ENCODE measurements at regions not wholly inside any gene's neighbourhood (a gene's known extent, or its start where the extent isn't known, plus 50 kb on each side); places are given as distances from the start of the nearest gene placed in this dataset.
"Not testable (repeated sequence)": the region's sequence is repeated elsewhere in the genome, so short reads cannot be mapped to it uniquely, and the experiment has no call there.

DNA sequence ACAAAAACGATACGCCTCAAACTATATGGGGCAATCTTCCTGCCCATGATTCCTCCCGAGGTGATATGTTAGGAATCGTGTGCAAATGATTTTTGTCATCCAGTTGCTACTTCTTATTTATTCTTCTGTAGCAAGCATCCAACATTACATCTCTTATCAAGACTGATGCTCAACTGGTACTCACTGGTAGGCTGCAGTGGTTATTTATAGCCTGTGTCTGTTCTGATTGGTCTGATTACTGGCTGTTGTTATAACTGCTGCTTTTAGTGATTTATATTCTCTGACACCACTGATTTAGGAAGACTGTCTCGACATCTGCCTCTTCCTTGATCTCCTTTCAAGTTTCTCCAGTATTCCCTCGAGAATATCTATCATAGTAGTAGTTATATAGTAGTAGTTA, 165.8 kb downstream of the LARP7 start:
- H3K4me3 ChIP-seq (ENCODE audit: low read depth, low read length), result no peak overlapping the region
- H3K4me1 ChIP-seq (ENCODE audit: insufficient read depth), result no peaks in the 10 kb centered on the region
- H3K36me3 ChIP-seq (ENCODE audit: insufficient read depth), result no peaks in the 10 kb centered on the region
- no peak overlapping the region for H3K27ac ChIP-seq (ENCODE audit: low read depth)
- 71% methylated on average over 6 of the region's 6 CpGs for WGBS
- DNase-seq (ENCODE audit: extremely low spot score), result no peak

GRCh38 chr4:112807083-112807482, 170.1 kb downstream of the LARP7 start:
- no peak overlapping the region for H3K27ac ChIP-seq (ENCODE audit: low read depth)
- DNase-seq (ENCODE audit: extremely low spot score), result no peak

GRCh38 chr4:112808001-112808400, 171.1 kb downstream of the LARP7 start:
- Histone ChIP-seq H3K4me1 (ENCODE audit: insufficient read depth) (no peaks in the 10 kb centered on the region), H3K27ac (ENCODE audit: low read depth) (no peak overlapping the region), H3K36me3 (ENCODE audit: insufficient read depth) (no peaks in the 10 kb centered on the region), H3K4me3 (ENCODE audit: low read depth, low read length) (no peak overlapping the region)
- 63% methylated on average over 1 of the region's 1 CpG for WGBS
- no peak for DNase-seq (ENCODE audit: extremely low spot score)

More at GRCh38 chr4:112807083-112807482, 170.1 kb downstream of the LARP7 start:
- H3K36me3 ChIP-seq (ENCODE audit: insufficient read depth), result no peaks in the 10 kb centered on the region
- H3K4me1 ChIP-seq (ENCODE audit: insufficient read depth), result no peaks in the 10 kb centered on the region
- H3K4me3 ChIP-seq (ENCODE audit: low read depth, low read length), result no peak overlapping the region
- 76% methylated on average over 2 of the region's 2 CpGs for WGBS

GRCh38 chr4:112813790-112814189, 176.8 kb downstream of the LARP7 start:
- DNase-seq (ENCODE audit: extremely low spot score), result no peak
- WGBS, result 59% methylated on average over 2 of the region's 2 CpGs

GRCh38 chr4:112817933-112818593, 181.1 kb downstream of the LARP7 start:
- Histone ChIP-seq H3K4me3 (ENCODE audit: low read depth, low read length) (peak overlapping the region; percentile 14), H3K36me3 (ENCODE audit: insufficient read depth) (no peaks in the 10 kb centered on the region), H3K27ac (ENCODE audit: low read depth) (no peak overlapping the region), H3K4me1 (ENCODE audit: insufficient read depth) (no peaks in the 10 kb centered on the region)
- peak; percentile 47 for DNase-seq (ENCODE audit: extremely low spot score)
- 1% methylated on average over 14 of the region's 14 CpGs for WGBS

More at GRCh38 chr4:112813790-112814189, 176.8 kb downstream of the LARP7 start:
- H3K36me3 ChIP-seq (ENCODE audit: insufficient read depth), result no peaks in the 10 kb centered on the region
- H3K4me3 ChIP-seq (ENCODE audit: low read depth, low read length), result no peak overlapping the region
- H3K27ac ChIP-seq (ENCODE audit: low read depth), result no peak overlapping the region
- H3K4me1 ChIP-seq (ENCODE audit: insufficient read depth), result no peaks in the 10 kb centered on the region

DNA sequence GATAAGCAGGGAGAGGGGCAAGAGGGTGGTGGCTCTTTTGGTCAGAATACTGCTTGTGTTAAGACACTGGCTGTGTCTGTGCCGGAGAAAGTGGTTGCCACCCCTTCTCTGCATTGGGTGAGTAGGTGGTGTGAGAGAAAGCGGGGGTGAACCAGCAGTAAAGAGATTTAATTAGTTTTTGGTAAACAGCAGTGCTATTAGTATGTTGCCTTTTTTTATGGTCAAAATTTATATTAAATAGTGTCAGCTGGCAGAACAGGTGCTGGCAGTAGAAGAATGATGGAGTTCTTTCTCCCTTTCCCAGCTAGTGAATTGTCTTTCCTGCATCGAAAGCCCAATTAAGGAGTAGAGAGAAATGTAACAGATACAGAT, 181.6 kb downstream of the LARP7 start:
- DNase-seq (ENCODE audit: extremely low spot score), result no peak
- 43% methylated on average over 3 of the region's 3 CpGs for WGBS
- Histone ChIP-seq H3K27ac (ENCODE audit: low read depth) (no peak overlapping the region), H3K36me3 (ENCODE audit: insufficient read depth) (no peaks in the 10 kb centered on the region), H3K4me3 (ENCODE audit: low read depth, low read length) (no peak overlapping the region), H3K4me1 (ENCODE audit: insufficient read depth) (no peaks in the 10 kb centered on the region)

- H3K4me1 ChIP-seq (ENCODE audit: insufficient read depth), result no peaks in the 10 kb centered on the region
- no peaks in the 10 kb centered on the region for H3K36me3 ChIP-seq (ENCODE audit: insufficient read depth)
- no peak overlapping the region for H3K27ac ChIP-seq (ENCODE audit: low read depth)
- no peak overlapping the region for H3K4me3 ChIP-seq (ENCODE audit: low read depth, low read length)
- no peak for DNase-seq (ENCODE audit: extremely low spot score)
- 59% methylated on average over 5 of the region's 5 CpGs for WGBS
These were observed 182.8 kb downstream of the LARP7 start for GRCh38 chr4:112819729-112820128.

- Histone ChIP-seq H3K27ac (ENCODE audit: low read depth) (no peak overlapping the region), H3K36me3 (ENCODE audit: insufficient read depth) (no peaks in the 10 kb centered on the region)
- no peak for DNase-seq (ENCODE audit: extremely low spot score)
These were observed 186.2 kb downstream of the LARP7 start for GRCh38 chr4:112823156-112823555.

DNA sequence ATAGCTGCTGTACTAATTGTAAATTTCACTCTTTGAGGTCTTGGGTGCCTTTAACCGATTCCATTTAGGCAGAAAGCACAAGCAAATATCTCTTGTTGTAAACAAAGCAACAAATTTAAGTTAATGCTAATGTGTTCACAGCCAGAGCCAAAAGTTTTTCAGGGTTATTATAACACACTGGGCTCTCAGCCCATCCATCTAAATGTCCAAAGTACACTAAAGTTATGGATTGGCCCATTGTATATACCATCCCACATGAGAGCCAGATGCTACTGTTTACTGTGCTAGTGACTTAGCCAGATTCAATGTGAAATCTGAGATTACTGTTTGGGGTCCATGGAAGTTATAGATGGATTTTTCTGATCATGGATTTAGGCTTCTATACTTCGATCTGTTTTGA, 186.7 kb downstream of the LARP7 start:
- H3K4me1 ChIP-seq (ENCODE audit: insufficient read depth), result no peaks in the 10 kb centered on the region
- no peak overlapping the region for H3K4me3 ChIP-seq (ENCODE audit: low read depth, low read length)
- no peak for DNase-seq (ENCODE audit: extremely low spot score)
- no peaks in the 10 kb centered on the region for H3K36me3 ChIP-seq (ENCODE audit: insufficient read depth)
- H3K27ac ChIP-seq (ENCODE audit: low read depth), result no peak overlapping the region
- 67% methylated on average over 2 of the region's 2 CpGs for WGBS

More at GRCh38 chr4:112823156-112823555, 186.2 kb downstream of the LARP7 start:
- Histone ChIP-seq H3K4me3 (ENCODE audit: low read depth, low read length) (no peak overlapping the region), H3K4me1 (ENCODE audit: insufficient read depth) (no peaks in the 10 kb centered on the region)

GRCh38 chr4:112830753-112831386, 193.9 kb downstream of the LARP7 start:
- H3K4me1 ChIP-seq (ENCODE audit: insufficient read depth), result no peaks in the 10 kb centered on the region
- no peaks in the 10 kb centered on the region for H3K36me3 ChIP-seq (ENCODE audit: insufficient read depth)
- 96% methylated on average over 23 of the region's 23 CpGs for WGBS
- no peak overlapping the region for H3K27ac ChIP-seq (ENCODE audit: low read depth)
- no peak for DNase-seq (ENCODE audit: extremely low spot score)
- no peak overlapping the region for H3K4me3 ChIP-seq (ENCODE audit: low read depth, low read length)

DNA sequence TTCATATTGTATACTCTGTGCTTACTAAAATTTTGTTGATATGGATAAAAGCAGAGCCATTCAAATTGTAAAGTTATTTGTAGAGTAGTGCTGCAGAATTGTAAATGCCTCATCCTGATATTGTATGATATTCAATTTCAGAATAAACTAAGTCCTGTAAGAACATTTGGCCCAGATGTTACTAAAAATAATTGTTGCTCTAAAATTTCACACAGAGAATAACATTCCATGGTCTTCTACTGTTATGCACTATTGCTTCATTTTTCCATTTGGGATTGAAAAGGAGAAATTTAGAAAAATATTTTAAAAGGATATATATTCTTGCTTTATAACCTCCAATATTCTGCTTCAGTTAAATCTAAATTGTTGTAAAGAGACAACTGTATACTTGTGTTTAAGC, 195.6 kb downstream of the LARP7 start:
- H3K4me1 ChIP-seq (ENCODE audit: insufficient read depth), result no peaks in the 10 kb centered on the region
- DNase-seq (ENCODE audit: extremely low spot score), result no peak
- no peaks in the 10 kb centered on the region for H3K36me3 ChIP-seq (ENCODE audit: insufficient read depth)
- H3K4me3 ChIP-seq (ENCODE audit: low read depth, low read length), result no peak overlapping the region
- no peak overlapping the region for H3K27ac ChIP-seq (ENCODE audit: low read depth)

DNA sequence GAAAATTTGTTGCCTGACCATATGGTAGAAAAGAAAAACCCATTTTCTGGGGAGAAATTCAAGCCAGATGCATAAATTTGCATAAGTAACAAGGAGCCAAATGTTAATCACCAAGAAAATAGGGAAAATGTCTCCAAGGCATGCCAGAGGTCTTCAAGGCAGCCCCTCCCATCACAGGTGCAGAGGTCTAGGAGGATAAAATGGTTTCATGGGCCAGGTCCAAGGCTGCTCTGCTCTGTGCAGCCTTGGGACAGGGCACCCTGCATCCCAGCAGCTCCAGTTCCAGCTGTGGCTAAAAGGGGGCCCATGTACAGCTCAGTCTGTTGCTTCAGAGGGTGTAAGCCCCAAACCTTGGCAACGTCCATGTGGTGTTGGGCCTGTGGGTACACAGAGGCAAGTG, 200.0 kb downstream of the LARP7 start:
- Histone ChIP-seq H3K36me3 (ENCODE audit: insufficient read depth) (no peaks in the 10 kb centered on the region), H3K4me3 (ENCODE audit: low read depth, low read length) (no peak overlapping the region), H3K4me1 (ENCODE audit: insufficient read depth) (no peaks in the 10 kb centered on the region), H3K27ac (ENCODE audit: low read depth) (no peak overlapping the region)
- 78% methylated on average over 1 of the region's 1 CpG for WGBS
- DNase-seq (ENCODE audit: extremely low spot score), result no peak

DNA sequence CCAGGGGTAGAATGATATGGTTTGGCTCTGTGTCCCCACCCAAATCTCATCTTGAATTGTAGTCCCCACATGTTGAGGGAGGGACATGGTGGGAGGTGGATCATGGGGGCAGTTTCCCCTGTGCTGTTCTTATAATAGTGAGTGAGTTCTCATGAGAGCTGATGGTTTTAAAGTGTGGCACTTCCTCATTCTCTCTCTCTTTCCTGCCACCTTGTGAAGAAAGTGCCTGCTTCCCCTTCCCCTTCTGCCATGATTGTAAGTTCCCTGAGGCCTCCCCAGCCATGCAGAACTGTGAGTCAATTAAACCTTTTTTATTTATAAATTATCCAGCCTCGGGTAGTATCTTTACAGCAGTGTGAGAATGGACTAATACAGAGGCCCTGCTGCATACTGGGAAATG, 201.1 kb downstream of the LARP7 start:
- not testable (repeated sequence) for DNase-seq (ENCODE audit: extremely low spot score); H3K4me1 ChIP-seq (ENCODE audit: insufficient read depth); H3K36me3 ChIP-seq (ENCODE audit: insufficient read depth); H3K4me3 ChIP-seq (ENCODE audit: low read depth, low read length); H3K27ac ChIP-seq (ENCODE audit: low read depth)
- 52% methylated on average over 1 of the region's 1 CpG for WGBS

- no peak overlapping the region for H3K4me3 ChIP-seq (ENCODE audit: low read depth, low read length)
- H3K4me1 ChIP-seq (ENCODE audit: insufficient read depth), result no peaks in the 10 kb centered on the region
- DNase-seq (ENCODE audit: extremely low spot score), result no peak
- no peaks in the 10 kb centered on the region for H3K36me3 ChIP-seq (ENCODE audit: insufficient read depth)
- no peak overlapping the region for H3K27ac ChIP-seq (ENCODE audit: low read depth)
These were observed 203.1 kb downstream of the LARP7 start for GRCh38 chr4:112840061-112840460.

All from urinary bladder (tissue), 3 donors.